Transverse colon (tissue), 4 donors: ENCODE measurements at regions not wholly inside any gene's neighbourhood (a gene's known extent, or its start where the extent isn't known, plus 50 kb on each side); places are given as distances from the start of the nearest gene placed in this dataset.

Source experiments
- POLR2AphosphoS5 ChIP-seq, 3 donors: sonication (generic); formaldehyde crosslinking; IDR thresholded peaks; one replicate each; pipeline ENCODE4 v1.6.1; 2016; ENCODE audit warnings: antibody characterized with exemption in 3 of 3
- TF ChIP-seq, protein P1 (sequence below), 5 experiments: fragments of 200-600 bp in 3 of 5; fragments of 450-650 bp in 2 of 5; sonication (generic) in 3 of 5; IDR thresholded peaks; 1 replicate in 2 of 5; 2 replicates in 3 of 5; pipeline ENCODE4 v1.5.1; 2016 to 2017; ENCODE audit warnings: antibody characterized with exemption in 5 of 5, inconsistent platforms in 3 of 5, mild to moderate bottlenecking in 2 of 5, moderate library complexity in 1 of 5

DNA sequence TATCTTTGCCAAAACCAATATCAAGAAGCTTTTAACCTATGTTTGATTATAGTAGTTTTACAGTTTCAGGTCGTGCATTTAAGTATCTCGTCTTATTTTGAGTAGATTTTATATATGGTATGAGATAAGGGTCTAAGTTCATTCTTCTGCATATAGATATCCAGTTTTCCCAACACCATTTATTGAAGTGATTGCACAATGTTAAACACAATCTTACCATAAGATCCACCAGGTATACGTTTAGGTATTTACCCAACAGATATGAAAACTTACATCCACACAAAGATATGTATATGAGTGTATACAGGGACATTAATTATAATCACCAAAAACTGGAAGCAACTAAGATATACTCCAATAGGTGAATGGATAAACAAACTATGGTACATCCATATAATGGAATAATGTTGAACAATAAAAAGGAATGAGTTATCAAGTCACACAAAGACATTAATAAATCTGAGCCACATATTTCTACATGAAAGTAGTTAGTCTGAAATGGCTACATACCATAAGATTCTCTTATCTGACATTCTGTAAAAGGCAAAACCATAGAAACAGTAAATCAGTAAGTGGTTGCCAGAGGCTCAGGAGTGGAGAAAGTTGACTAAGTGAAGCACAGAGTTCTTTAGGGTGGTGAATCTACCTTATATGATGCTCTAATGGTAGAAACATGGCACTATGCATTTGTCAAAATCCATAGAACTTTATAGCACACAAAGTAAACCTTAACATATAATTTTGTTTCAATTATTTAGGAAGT, 222.6 kb downstream of the NUAK1 start:
- TF ChIP-seq, protein P1, sequence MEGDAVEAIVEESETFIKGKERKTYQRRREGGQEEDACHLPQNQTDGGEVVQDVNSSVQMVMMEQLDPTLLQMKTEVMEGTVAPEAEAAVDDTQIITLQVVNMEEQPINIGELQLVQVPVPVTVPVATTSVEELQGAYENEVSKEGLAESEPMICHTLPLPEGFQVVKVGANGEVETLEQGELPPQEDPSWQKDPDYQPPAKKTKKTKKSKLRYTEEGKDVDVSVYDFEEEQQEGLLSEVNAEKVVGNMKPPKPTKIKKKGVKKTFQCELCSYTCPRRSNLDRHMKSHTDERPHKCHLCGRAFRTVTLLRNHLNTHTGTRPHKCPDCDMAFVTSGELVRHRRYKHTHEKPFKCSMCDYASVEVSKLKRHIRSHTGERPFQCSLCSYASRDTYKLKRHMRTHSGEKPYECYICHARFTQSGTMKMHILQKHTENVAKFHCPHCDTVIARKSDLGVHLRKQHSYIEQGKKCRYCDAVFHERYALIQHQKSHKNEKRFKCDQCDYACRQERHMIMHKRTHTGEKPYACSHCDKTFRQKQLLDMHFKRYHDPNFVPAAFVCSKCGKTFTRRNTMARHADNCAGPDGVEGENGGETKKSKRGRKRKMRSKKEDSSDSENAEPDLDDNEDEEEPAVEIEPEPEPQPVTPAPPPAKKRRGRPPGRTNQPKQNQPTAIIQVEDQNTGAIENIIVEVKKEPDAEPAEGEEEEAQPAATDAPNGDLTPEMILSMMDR (IDR thresholded peaks at IDR 0.05) = no peak
- TF ChIP-seq POLR2AphosphoS5 (IDR thresholded peaks at IDR 0.05) = no peak
